K562 (cell line): ENCODE measurements at regions not wholly inside any gene's neighbourhood (a gene's known extent, or its start where the extent isn't known, plus 50 kb on each side); places are given as distances from the start of the nearest gene placed in this dataset.

Source experiments
- ATF6 ChIP-seq: sonication (generic); formaldehyde crosslinking; IDR thresholded peaks from 2 replicates; pipeline ENCODE4 v1.4.0; 2020; ENCODE audit warnings: mild to moderate bottlenecking, missing genetic modification reagents
- LARP7 ChIP-seq: fragments of 450-650 bp; IDR thresholded peaks from 2 replicates; pipeline ENCODE4 v1.6.1; 2016
- TCF3 ChIP-seq: sonication (generic); formaldehyde crosslinking; IDR thresholded peaks from 2 replicates; pipeline ENCODE4 v1.4.0; 2020; ENCODE audit warnings: mild to moderate bottlenecking, missing genetic modification reagents
- ZBTB40 ChIP-seq, 2 experiments: fragments of 450-650 bp in 1 of 2; sonication (generic) in 1 of 2; formaldehyde crosslinking in 1 of 2; IDR thresholded peaks; 2 replicates each; pipeline versions ENCODE4 v1.7.1 to v1.9.0; 2016 to 2022; ENCODE audit warnings: inconsistent platforms in 1 of 2, mild to moderate bottlenecking in 1 of 2, missing genetic modification reagents in 1 of 2
- ZNF354B ChIP-seq: fragments of 250-450 bp; sonication (Bioruptor Pico); IDR thresholded peaks from 2 replicates; pipeline ENCODE4 v1.4.0; 2020
- ZNF699 ChIP-seq: fragments of 250-450 bp; sonication (Bioruptor Pico); IDR thresholded peaks from 2 replicates; pipeline ENCODE4 v1.8.0; 2021; ENCODE audit warnings: mild to moderate bottlenecking, moderate library complexity; ENCODE audit not compliant: insufficient replicate concordance

- no peak for TF ChIP-seq ZBTB40 (IDR thresholded peaks at IDR 0.05)
- TF ChIP-seq ZBTB40 (CRISPR knock-in tag; IDR thresholded peaks at IDR 0.05), result no peak
- no peak for TF ChIP-seq TCF3 (CRISPR knock-in tag)
- no peak for TF ChIP-seq ATF6 (CRISPR knock-in tag)
- TF ChIP-seq ZNF354B, result no peak
- no peak for TF ChIP-seq LARP7
- TF ChIP-seq ZNF699 (CRISPR knock-in tag), result no peak
These were observed 116.1 kb upstream of the FUT8 start (continued) for GRCh38 chr14:65296402-65296801.
